Stomach (tissue), 8 donors: ENCODE measurements at regions not wholly inside any gene's neighbourhood (a gene's known extent, or its start where the extent isn't known, plus 50 kb on each side); places are given as distances from the start of the nearest gene placed in this dataset.
A peak's percentile ranks its signal among the peaks of the same experiment; 100 is the strongest.

Experiments
- DNase-seq, 2 donors: peaks; one replicate each; pipeline versions ENCODE4 v3.0.0 to v3.0.0-alpha.2; 2013 to 2019
- H3K27ac ChIP-seq, 5 donors: fragments of 200-600 bp in 4 of 5; sonication (generic) in 4 of 5; one replicate each; pipeline ENCODE4 v1.5.1; 2013 to 2019; ENCODE audit warnings: mild to moderate bottlenecking in 1 of 5, moderate library complexity in 1 of 5
- H3K27me3 ChIP-seq, 3 donors: fragments of 200-600 bp; sonication (generic); one replicate each; pipeline ENCODE4 v1.5.1; 2017 to 2019; ENCODE audit warnings: mixed run types in 1 of 3
- H3K36me3 ChIP-seq, 4 donors: fragments of 200-600 bp; sonication (generic); 1 replicate in 3 of 4; 2 replicates in 1 of 4; pipeline ENCODE4 v1.5.1; 2016 to 2019
- H3K4me1 ChIP-seq, 4 donors: fragments of 200-600 bp; sonication (generic); one replicate each; pipeline ENCODE4 v1.5.1; 2016 to 2019
- H3K4me3 ChIP-seq, 4 donors: fragments of 200-600 bp; sonication (generic) in 3 of 4; one replicate each; pipeline ENCODE4 v1.5.1; 2016 to 2019; ENCODE audit warnings: mild to moderate bottlenecking in 1 of 4
- H3K9me3 ChIP-seq, 4 donors: fragments of 200-600 bp; sonication (generic); one replicate each; pipeline ENCODE4 v1.5.1; 2016 to 2019
- CTCF ChIP-seq, 7 experiments: fragments of 450-650 bp in 4 of 7; fragments of 200-600 bp in 3 of 7; sonication (generic) in 3 of 7; IDR thresholded peaks; one replicate each; pipeline ENCODE4 v1.5.1; 2016 to 2019; ENCODE audit warnings: antibody characterized with exemption in 7 of 7, control low read depth in 2 of 7, mild to moderate bottlenecking in 1 of 7
- EP300 ChIP-seq: sonication (generic); formaldehyde crosslinking; IDR thresholded peaks from one replicate; pipeline ENCODE4 v1.6.1; 2017; ENCODE audit warnings: antibody characterized with exemption
- POLR2A ChIP-seq, 4 donors: fragments of 450-650 bp; IDR thresholded peaks; one replicate each; pipeline ENCODE4 v1.6.1; 2016; ENCODE audit warnings: antibody characterized with exemption in 4 of 4, control low read depth in 2 of 4, mild to moderate bottlenecking in 1 of 4, moderate library complexity in 1 of 4
- POLR2AphosphoS5 ChIP-seq, 3 donors: sonication (generic); formaldehyde crosslinking; IDR thresholded peaks; one replicate each; pipeline ENCODE4 v1.6.1; 2016; ENCODE audit warnings: antibody characterized with exemption in 3 of 3
- WGBS, 5 donors: extraction: QIAGEN DNeasy Blood & Tissue Kit in 3 of 5; methylation state at CpG; one replicate each; pipeline versions ENCODE4 v1.1.5 to v1.1.7; 2013 to 2018; 5-methylcytosine and 5-hydroxymethylcytosine counted together
- intact Hi-C: fragments of 100-400 bp; cut with DNase I; formaldehyde crosslinking; loops from one replicate; pipeline ENCODE4 v1.15.1; 2023; ENCODE audit warnings: low total_unique reads
- donor health status: healthy with polysubstance abuse.
- donor health status: Bipolar disorder and iron deficiency.
- donor health status: healthy.

GRCh38 chr6:115667478-115668026, 393.1 kb downstream of the FRK start:
- intact Hi-C loops, result no loop called here
- H3K36me3 ChIP-seq, result no peaks in the 10 kb centered on the region
- DNase-seq, result peak in 1 of 2 donors; percentile 12
- H3K27ac ChIP-seq, result no peak overlapping the region
- WGBS, 5 donors, result 75 to 87% (median 86%) methylated on average over 8 of the region's 8 CpGs
- no peak overlapping the region for H3K4me3 ChIP-seq
- no peak for TF ChIP-seq POLR2A (IDR thresholded peaks at IDR 0.05)
- TF ChIP-seq EP300, result no peak
- no peaks in the 10 kb centered on the region for H3K4me1 ChIP-seq
- no peaks in the 10 kb centered on the region for H3K27me3 ChIP-seq
- no peaks in the 10 kb centered on the region for H3K9me3 ChIP-seq

GRCh38 chr6:115666997-115667396, 393.7 kb downstream of the FRK start:
- TF ChIP-seq EP300, result no peak
- TF ChIP-seq POLR2A (IDR thresholded peaks at IDR 0.05), result no peak
- TF ChIP-seq POLR2AphosphoS5 (IDR thresholded peaks at IDR 0.05), result no peak
- no peak for TF ChIP-seq CTCF (IDR thresholded peaks at IDR 0.05)
- Histone ChIP-seq H3K27me3 (no peaks in the 10 kb centered on the region), H3K9me3 (no peaks in the 10 kb centered on the region), H3K4me1 (no peaks in the 10 kb centered on the region), H3K27ac (no peak overlapping the region), H3K36me3 (no peaks in the 10 kb centered on the region), H3K4me3 (no peak overlapping the region)
- DNase-seq, result no peak
- 87 to 95% (median 89%) methylated on average over 2 of the region's 2 CpGs for WGBS, 5 donors
- intact Hi-C loops, result no loop called here

GRCh38 chr6:115665310-115665709, 395.4 kb downstream of the FRK start:
- 74 to 87% (median 77%) methylated on average over 3 of the region's 3 CpGs for WGBS, 5 donors
- intact Hi-C loops, result no loop called here
- TF ChIP-seq CTCF (IDR thresholded peaks at IDR 0.05) (no peak), EP300 (no peak), POLR2AphosphoS5 (IDR thresholded peaks at IDR 0.05) (no peak), POLR2A (IDR thresholded peaks at IDR 0.05) (no peak)

GRCh38 chr6:115663681-115664080, 397.0 kb downstream of the FRK start:
- DNase-seq, result no peak
- intact Hi-C loops, result no loop called here

More at GRCh38 chr6:115665310-115665709, 395.4 kb downstream of the FRK start:
- Histone ChIP-seq H3K4me1 (no peaks in the 10 kb centered on the region), H3K36me3 (no peaks in the 10 kb centered on the region), H3K27me3 (no peaks in the 10 kb centered on the region), H3K9me3 (no peaks in the 10 kb centered on the region), H3K4me3 (no peak overlapping the region), H3K27ac (no peak overlapping the region)
- DNase-seq, result no peak

More at GRCh38 chr6:115663681-115664080, 397.0 kb downstream of the FRK start:
- H3K4me3 ChIP-seq, result no peak overlapping the region
- TF ChIP-seq EP300 (no peak), POLR2AphosphoS5 (IDR thresholded peaks at IDR 0.05) (no peak), CTCF (IDR thresholded peaks at IDR 0.05) (no peak), POLR2A (IDR thresholded peaks at IDR 0.05) (no peak)
- 68 to 74% (median 70%) methylated on average over 3 of the region's 3 CpGs for WGBS, 5 donors
- no peaks in the 10 kb centered on the region for H3K4me1 ChIP-seq
- H3K27ac ChIP-seq, result no peak overlapping the region
- no peaks in the 10 kb centered on the region for H3K36me3 ChIP-seq
- no peaks in the 10 kb centered on the region for H3K27me3 ChIP-seq
- no peaks in the 10 kb centered on the region for H3K9me3 ChIP-seq
